ENCODE measurements at regions not wholly inside any gene's neighbourhood (a gene's known extent, or its start where the extent isn't known, plus 50 kb on each side); places are given as distances from the start of the nearest gene placed in this dataset.

DNA sequence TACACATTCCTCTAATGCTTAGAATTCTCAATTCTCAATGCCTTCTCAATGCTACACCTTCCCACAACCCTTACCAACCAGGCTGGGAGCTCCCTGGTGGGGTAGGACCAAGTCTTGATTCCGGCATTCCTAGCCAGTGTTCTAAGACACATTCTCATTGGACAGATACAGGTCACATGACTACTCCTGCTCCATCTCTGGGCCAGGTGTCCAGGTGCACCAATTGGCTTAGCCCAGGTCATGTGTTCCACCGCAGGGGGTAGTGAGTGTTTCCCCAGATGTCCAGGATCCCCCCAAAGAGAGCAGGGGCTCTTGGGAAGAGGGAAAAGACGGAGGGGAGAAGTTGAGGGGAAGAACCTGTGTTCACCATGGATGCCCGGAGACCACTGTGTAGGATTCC, 58.7 kb upstream of the MLN start:
- no peak for DNase-seq

DNA sequence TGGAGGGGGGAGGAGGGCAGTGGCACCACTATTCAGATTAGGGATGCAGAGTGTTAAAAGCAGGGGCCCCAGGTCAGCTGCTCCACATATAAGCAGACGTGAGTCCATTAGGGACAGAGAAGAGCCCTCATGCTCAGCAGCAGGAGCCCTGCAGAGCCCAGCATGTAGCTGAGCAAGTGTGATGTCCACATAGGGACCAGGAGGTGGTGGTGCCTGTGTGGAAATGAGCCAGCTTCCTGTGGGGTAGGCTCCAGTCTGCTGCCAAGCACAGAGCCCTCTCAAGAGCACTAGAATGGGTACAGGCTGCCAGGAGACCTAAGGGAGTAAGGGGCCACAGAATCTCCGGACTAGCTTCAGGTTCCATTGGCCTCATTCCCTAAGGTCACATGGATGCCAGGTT, 57.9 kb upstream of the MLN start:
- no peak for DNase-seq

DNA sequence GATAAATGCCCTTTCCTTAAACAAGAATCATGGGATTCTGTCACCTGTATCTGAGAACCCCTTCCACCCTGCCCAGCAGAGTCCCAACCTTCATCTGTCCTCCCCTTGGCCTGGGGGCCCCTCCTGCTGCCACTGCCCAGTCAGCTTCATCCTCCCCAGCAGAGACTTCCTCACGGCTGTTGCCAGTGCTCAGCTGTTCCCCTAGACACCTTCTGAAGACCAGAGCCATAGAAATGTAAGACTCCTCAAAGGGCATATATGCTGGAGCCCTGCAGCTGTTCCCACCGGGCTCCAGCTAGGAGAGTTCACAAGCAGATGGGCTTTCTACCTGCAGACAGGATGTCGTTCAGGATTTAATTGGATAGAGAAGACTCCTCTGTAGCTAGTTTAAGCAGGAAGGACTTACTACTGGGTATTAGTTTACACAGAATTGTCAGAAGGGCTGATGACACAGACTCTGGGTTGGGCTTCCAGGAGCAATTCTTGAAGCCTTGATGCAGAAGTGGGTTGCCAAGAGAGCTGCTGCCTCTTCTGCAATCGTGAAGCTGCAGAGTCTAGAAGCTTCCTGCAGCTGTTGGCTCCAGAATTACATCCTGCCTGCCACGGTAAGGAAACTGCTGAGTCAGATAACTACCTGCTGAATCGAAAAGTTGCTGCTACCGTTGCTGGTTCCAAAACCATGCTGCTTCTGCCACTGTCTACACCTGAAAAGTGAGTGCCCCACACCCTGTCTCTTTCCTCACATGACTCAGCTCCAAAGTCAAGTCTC, 57.1 kb upstream of the MLN start:
- DNase-seq = no peak

DNA sequence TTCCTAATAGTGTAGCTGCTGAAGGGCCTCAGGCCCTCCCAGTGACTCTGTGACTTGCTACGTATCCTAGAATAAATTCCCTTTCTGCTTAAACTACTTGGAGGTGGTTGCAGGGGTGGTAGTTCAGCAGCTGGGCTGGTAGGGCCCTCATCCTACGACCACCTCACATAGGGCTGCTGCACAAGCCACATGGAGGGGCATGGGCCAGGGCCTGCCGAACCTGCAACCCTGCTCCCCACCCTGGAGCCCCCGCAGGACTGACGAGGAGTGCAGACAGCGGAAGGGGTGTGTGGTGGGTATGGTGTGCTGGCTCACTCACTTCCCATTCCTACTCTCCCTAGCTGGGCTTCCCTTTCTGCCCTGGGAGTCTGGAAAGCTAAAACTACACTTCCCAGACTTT, 56.2 kb upstream of the MLN start:
- no peak for DNase-seq

DNA sequence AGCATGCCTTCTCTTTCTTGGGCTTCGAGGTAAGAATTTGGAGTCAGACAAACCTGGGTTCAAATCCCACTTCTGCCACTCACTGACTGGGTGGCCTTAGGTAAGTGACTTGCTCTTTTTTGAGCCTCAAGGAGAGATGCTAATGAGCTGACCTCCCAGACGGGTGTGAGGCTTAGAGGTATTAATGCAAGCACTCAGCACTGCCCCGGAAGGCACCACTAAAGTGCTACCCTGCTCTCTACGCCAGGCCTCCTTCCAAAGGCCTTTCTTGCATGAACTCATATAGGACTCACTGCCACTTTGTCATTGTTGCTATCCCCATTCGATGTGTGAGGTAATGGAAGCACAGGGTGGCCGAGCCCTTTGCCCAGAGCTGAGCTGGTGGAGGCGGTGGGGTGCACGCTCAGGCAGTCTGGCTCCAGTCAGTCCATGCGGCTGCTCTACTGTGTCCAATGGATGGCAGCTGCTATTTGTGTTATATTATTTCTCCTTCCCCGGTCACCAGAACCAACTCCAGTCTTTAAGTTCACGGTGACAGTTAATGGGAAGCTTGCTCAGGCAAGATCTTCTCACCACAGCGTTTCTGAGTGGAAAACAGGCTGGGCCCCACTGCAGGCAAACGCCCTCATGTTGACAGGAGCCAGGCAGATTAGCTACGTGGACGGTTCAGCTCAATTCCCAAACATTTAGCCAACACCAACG, 55.2 kb upstream of the MLN start:
- DNase-seq = no peak

DNA sequence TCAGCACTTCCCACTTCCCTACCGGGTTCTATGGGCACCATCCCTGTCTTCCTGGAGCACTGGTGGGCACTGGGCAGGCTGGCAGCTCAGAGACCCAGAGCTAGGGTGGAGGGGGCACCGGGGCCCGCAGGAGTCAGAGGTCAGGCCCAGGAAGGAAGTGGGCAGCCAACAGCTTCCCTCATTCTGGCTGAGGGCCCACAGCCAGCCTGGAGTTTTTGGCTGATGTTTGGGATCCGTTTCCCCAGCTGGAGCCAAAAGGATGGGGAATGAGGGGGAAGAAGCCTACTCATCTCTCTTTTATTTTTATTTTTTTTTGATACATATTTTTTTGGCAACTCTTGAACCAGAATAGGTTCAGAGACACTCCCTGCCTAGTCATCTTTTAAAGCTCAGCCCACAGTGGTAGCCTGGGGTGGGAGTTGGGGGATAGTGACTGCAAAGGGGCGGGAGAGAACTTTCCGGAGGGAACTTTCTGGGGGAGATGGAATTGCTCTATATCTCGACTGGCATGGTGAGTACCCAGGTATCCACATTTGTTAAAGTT, 54.2 kb upstream of the MLN start:
- DNase-seq = no peak

DNA sequence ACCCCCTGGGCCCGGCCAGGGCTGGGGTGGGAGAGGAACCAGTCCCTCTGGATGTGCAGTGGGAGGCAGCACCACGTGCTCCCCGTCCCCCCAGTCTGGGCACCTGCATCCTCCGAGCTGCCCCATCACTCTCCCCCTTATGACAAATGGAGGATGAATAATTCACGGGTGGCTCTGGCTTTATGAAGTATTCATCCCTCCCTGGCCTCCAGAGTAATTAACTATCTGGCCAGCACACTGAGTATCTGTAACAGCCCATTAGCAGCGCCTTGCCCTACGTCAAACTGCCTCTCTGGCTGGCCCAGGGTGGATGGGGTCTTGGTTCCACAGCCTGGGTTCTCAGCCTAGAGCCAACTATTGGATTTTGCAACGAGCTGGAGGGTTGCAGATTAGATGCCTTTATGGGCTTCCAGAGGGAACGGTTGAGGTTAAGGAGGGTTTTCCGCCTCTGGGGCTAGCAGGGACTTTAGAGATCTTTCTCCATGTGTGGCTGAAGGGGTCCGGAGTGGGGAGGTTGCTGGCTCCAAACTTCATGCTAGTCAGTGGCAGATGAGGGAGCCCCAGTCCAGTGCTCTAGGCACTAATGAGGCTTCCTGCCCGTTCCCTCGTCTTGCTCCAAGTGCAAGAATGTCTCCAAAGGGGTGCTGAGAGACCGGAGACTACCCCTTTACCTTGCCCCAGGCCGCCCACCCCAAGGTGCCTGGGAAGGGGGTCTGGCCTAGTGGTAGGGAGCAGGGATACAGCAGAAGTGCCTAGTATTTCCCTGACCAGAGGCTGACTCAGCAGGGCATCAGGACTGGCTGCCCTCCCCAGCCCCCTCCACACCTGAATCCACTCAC, 53.5 kb upstream of the MLN start:
- no peak for DNase-seq

DNA sequence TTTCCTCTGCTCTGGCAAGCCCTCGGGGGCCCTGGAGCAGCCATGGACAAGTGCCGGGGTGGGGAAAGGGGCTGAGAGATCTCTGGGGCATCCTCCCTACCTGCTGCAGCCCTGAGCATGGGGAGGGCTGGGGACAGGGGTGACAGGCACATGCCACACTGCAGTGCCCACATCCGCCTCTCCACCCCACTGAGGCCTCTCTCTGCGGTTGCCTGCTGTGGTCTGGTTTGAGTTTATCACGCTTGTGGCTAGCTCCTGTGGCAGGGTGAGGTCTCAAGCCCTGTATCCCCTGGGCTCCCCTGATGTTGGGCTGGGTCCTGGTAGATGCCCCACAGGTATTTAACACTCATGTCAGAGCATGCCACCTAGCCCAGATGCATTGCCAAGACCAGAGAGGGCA, 52.9 kb upstream of the MLN start:
- no peak for DNase-seq

DNA sequence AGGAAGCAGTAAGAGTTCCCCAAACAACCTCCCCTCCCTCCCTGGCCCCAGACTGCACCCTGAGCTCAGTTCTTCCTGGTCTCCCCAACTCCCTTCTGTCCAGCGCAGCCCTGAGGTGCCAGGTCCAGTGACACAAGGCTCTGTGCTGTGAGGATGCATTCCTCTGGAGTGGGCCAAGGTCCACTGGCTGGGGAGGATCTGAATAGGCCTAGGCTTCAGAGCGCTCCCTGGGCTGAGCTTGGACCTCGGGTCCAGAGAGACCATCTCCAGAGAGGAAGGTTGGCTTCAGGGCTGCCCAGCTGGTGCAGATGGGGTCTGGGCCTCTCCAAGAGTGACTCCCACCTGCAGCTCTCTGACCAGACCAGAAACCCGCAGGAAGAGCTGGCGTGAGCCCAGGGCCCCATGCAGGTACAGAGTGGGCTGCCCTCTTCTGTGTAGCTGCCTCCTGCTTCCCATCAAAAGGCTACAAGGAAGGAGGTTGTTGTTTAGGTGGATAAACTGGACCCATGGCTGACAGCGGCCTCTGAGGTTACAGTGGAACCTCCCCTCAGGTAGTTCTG, 52.3 kb upstream of the MLN start:
- no peak for DNase-seq

DNA sequence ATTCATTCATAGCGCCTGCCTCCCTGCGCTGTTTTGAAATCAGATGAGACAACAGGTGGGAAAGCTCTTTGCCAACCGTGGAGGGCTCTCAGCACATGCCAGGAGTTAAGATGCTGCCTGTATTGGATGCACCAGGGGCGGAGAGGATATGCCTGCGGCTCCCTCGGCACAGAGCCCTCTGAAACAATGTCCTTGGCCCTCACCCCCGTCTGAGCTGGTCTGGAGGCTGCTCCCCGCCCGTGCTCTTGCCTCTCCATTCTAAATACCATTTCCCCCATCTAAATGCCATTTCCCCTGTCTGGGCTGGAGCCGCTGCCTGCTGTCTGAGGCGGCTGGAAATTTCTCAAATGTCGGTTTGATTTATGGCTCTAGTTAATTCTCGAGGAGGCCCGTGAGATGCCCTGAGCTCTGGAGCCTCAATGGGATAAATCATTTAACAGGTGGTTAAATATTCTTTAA, 50.8 kb upstream of the MLN start:
- no peak for DNase-seq

DNA sequence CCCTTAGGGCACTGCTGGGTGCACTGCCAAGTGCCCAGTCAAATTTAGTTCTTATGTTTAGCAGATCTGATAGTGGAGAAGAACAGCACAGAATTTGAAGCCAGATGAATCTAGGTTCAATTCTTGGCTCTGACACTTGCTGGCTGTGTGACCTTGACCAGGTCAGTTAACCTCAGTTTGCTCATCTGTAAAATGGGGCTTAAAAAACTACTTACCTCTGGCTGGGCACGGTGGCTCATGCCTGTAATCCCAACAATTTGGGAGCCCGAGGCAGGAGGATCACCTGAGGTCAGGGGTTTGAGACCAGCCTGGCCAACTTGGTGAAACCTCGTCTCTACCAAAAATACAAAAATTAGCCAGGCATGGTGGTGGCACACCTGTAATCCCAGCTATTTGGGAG, 49.9 kb upstream of the MLN start:
- no peak for DNase-seq
